Body of pancreas (tissue), 4 donors: ENCODE measurements at regions not wholly inside any gene's neighbourhood (a gene's known extent, or its start where the extent isn't known, plus 50 kb on each side); places are given as distances from the start of the nearest gene placed in this dataset.

ENCODE experiments used
- POLR2A ChIP-seq, 3 donors: fragments of 450-650 bp; IDR thresholded peaks; one replicate each; pipeline ENCODE4 v1.6.1; 2016; ENCODE audit warnings: antibody characterized with exemption in 3 of 3, mild to moderate bottlenecking in 2 of 3
- TF ChIP-seq, protein P1 (sequence below), 7 experiments: fragments of 450-650 bp in 4 of 7; fragments of 200-600 bp in 3 of 7; sonication (generic) in 3 of 7; IDR thresholded peaks; one replicate each; pipeline ENCODE4 v1.5.1; 2016 to 2019; ENCODE audit warnings: antibody characterized with exemption in 7 of 7

GRCh38 chr2:176521878-176522670 lies 252.8 kb downstream of the MTX2 start:
- TF ChIP-seq, protein P1, sequence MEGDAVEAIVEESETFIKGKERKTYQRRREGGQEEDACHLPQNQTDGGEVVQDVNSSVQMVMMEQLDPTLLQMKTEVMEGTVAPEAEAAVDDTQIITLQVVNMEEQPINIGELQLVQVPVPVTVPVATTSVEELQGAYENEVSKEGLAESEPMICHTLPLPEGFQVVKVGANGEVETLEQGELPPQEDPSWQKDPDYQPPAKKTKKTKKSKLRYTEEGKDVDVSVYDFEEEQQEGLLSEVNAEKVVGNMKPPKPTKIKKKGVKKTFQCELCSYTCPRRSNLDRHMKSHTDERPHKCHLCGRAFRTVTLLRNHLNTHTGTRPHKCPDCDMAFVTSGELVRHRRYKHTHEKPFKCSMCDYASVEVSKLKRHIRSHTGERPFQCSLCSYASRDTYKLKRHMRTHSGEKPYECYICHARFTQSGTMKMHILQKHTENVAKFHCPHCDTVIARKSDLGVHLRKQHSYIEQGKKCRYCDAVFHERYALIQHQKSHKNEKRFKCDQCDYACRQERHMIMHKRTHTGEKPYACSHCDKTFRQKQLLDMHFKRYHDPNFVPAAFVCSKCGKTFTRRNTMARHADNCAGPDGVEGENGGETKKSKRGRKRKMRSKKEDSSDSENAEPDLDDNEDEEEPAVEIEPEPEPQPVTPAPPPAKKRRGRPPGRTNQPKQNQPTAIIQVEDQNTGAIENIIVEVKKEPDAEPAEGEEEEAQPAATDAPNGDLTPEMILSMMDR (IDR thresholded peaks at IDR 0.05), result no peak
- TF ChIP-seq POLR2A (IDR thresholded peaks at IDR 0.05), result no peak
